ENCODE measurements at regions not wholly inside any gene's neighbourhood (a gene's known extent, or its start where the extent isn't known, plus 50 kb on each side); places are given as distances from the start of the nearest gene placed in this dataset.
"Not testable (repeated sequence)": the region's sequence is repeated elsewhere in the genome, so short reads cannot be mapped to it uniquely, and the experiment has no call there.

- H3K27ac ChIP-seq (replicated peaks; ENCODE audit: low read length); H3K4ac ChIP-seq (ENCODE audit: low read length); H3K9ac ChIP-seq (ENCODE audit: low read depth, low read length, poor library complexity); H3K4me3 ChIP-seq (ENCODE audit: low read length in 2 of 2); H2BK120ac ChIP-seq (ENCODE audit: low read depth, low read length); H2AFZ ChIP-seq (ENCODE audit: low read length); H3K27me3 ChIP-seq (ENCODE audit: control insufficient read depth in 3 of 3, insufficient read depth in 3 of 3, low read depth in 1 of 3, low read length in 3 of 3); H3K18ac ChIP-seq (ENCODE audit: low read length); H4K8ac ChIP-seq (ENCODE audit: low read depth, low read length); H3K14ac ChIP-seq (ENCODE audit: low read length); H2AK5ac ChIP-seq (ENCODE audit: low read depth, low read length); H3K4me2 ChIP-seq (ENCODE audit: insufficient read depth, low read length, poor library complexity, severe bottlenecking); H3K36me3 ChIP-seq (replicated peaks in 1 of 2; ENCODE audit: control insufficient read depth in 2 of 2, insufficient read depth in 2 of 2, low read length in 2 of 2); H4K91ac ChIP-seq (ENCODE audit: low read depth, low read length, poor library complexity); H2BK15ac ChIP-seq (ENCODE audit: low read length); H3K79me1 ChIP-seq (ENCODE audit: low read depth, low read length); H2BK5ac ChIP-seq (ENCODE audit: low read length); H3K4me1 ChIP-seq (ENCODE audit: control insufficient read depth in 2 of 2, insufficient read depth in 1 of 2, low read depth in 1 of 2, low read length in 2 of 2); H2BK12ac ChIP-seq (ENCODE audit: low read length); DNase-seq (ENCODE audit: low spot score); H3K9me3 ChIP-seq (replicated peaks in 1 of 2; ENCODE audit: control insufficient read depth in 2 of 2, insufficient read depth in 1 of 2, low read depth in 1 of 2, low read length in 2 of 2); H3K23ac ChIP-seq (ENCODE audit: low read depth, low read length, poor library complexity): not testable (repeated sequence)
- WGBS, 2 donors (ENCODE audit: extremely low coverage in 2 of 2, insufficient read length in 2 of 2, insufficient replicate concordance in 1 of 2) = no CpG with 5 or more reads among the region's 4 CpGs
Observed at GRCh38 chr22:16463472-16463871, 129.1 kb downstream of the CCT8L2 start.

- not testable (repeated sequence) for H3K4me3 ChIP-seq (ENCODE audit: low read length in 2 of 2); H2AFZ ChIP-seq (ENCODE audit: low read length); H3K23ac ChIP-seq (ENCODE audit: low read depth, low read length, poor library complexity); H2BK15ac ChIP-seq (ENCODE audit: low read length); H3K9ac ChIP-seq (ENCODE audit: low read depth, low read length, poor library complexity); H4K91ac ChIP-seq (ENCODE audit: low read depth, low read length, poor library complexity); H2AK5ac ChIP-seq (ENCODE audit: low read depth, low read length); DNase-seq (ENCODE audit: low spot score); H3K4ac ChIP-seq (ENCODE audit: low read length); H4K8ac ChIP-seq (ENCODE audit: low read depth, low read length); H3K9me3 ChIP-seq (replicated peaks in 1 of 2; ENCODE audit: control insufficient read depth in 2 of 2, insufficient read depth in 1 of 2, low read depth in 1 of 2, low read length in 2 of 2); H3K18ac ChIP-seq (ENCODE audit: low read length); H2BK120ac ChIP-seq (ENCODE audit: low read depth, low read length); H2BK5ac ChIP-seq (ENCODE audit: low read length); H2BK12ac ChIP-seq (ENCODE audit: low read length); H3K14ac ChIP-seq (ENCODE audit: low read length); H3K4me1 ChIP-seq (ENCODE audit: control insufficient read depth in 2 of 2, insufficient read depth in 1 of 2, low read depth in 1 of 2, low read length in 2 of 2); H3K79me1 ChIP-seq (ENCODE audit: low read depth, low read length); H3K27ac ChIP-seq (replicated peaks; ENCODE audit: low read length); H3K4me2 ChIP-seq (ENCODE audit: insufficient read depth, low read length, poor library complexity, severe bottlenecking); H3K27me3 ChIP-seq (ENCODE audit: control insufficient read depth in 3 of 3, insufficient read depth in 3 of 3, low read depth in 1 of 3, low read length in 3 of 3); H3K36me3 ChIP-seq (replicated peaks in 1 of 2; ENCODE audit: control insufficient read depth in 2 of 2, insufficient read depth in 2 of 2, low read length in 2 of 2)
- WGBS, 2 donors (ENCODE audit: extremely low coverage in 2 of 2, insufficient read length in 2 of 2, insufficient replicate concordance in 1 of 2) = no CpG with 5 or more reads among the region's 7 CpGs
Observed at GRCh38 chr22:16447451-16447850, 145.2 kb downstream of the CCT8L2 start.

- not testable (repeated sequence) for H3K4ac ChIP-seq (ENCODE audit: low read length); H3K18ac ChIP-seq (ENCODE audit: low read length); H3K27me3 ChIP-seq (ENCODE audit: control insufficient read depth in 3 of 3, insufficient read depth in 3 of 3, low read depth in 1 of 3, low read length in 3 of 3); H2AFZ ChIP-seq (ENCODE audit: low read length); H3K4me1 ChIP-seq (ENCODE audit: control insufficient read depth in 2 of 2, insufficient read depth in 1 of 2, low read depth in 1 of 2, low read length in 2 of 2); H2BK15ac ChIP-seq (ENCODE audit: low read length); H2BK12ac ChIP-seq (ENCODE audit: low read length); H3K79me1 ChIP-seq (ENCODE audit: low read depth, low read length); H4K8ac ChIP-seq (ENCODE audit: low read depth, low read length); H2BK5ac ChIP-seq (ENCODE audit: low read length); DNase-seq (ENCODE audit: low spot score); H3K14ac ChIP-seq (ENCODE audit: low read length); H2BK120ac ChIP-seq (ENCODE audit: low read depth, low read length); H3K4me3 ChIP-seq (ENCODE audit: low read length in 2 of 2); H4K91ac ChIP-seq (ENCODE audit: low read depth, low read length, poor library complexity); H3K23ac ChIP-seq (ENCODE audit: low read depth, low read length, poor library complexity); H3K36me3 ChIP-seq (replicated peaks in 1 of 2; ENCODE audit: control insufficient read depth in 2 of 2, insufficient read depth in 2 of 2, low read length in 2 of 2); H2AK5ac ChIP-seq (ENCODE audit: low read depth, low read length); H3K9me3 ChIP-seq (replicated peaks in 1 of 2; ENCODE audit: control insufficient read depth in 2 of 2, insufficient read depth in 1 of 2, low read depth in 1 of 2, low read length in 2 of 2); H3K9ac ChIP-seq (ENCODE audit: low read depth, low read length, poor library complexity); H3K27ac ChIP-seq (replicated peaks; ENCODE audit: low read length); H3K4me2 ChIP-seq (ENCODE audit: insufficient read depth, low read length, poor library complexity, severe bottlenecking)
- WGBS, 2 donors (ENCODE audit: extremely low coverage in 2 of 2, insufficient read length in 2 of 2, insufficient replicate concordance in 1 of 2) = no CpG with 5 or more reads among the region's 6 CpGs
Observed at GRCh38 chr22:16446755-16447440, 145.7 kb downstream of the CCT8L2 start.

GRCh38 chr22:16441014-16441413 is 151.6 kb downstream of the CCT8L2 start:
- H3K23ac ChIP-seq (ENCODE audit: low read depth, low read length, poor library complexity); DNase-seq (ENCODE audit: low spot score); H2AFZ ChIP-seq (ENCODE audit: low read length); H2BK120ac ChIP-seq (ENCODE audit: low read depth, low read length); H3K79me1 ChIP-seq (ENCODE audit: low read depth, low read length); H2BK15ac ChIP-seq (ENCODE audit: low read length); H2AK5ac ChIP-seq (ENCODE audit: low read depth, low read length); H2BK5ac ChIP-seq (ENCODE audit: low read length); H3K18ac ChIP-seq (ENCODE audit: low read length); H3K4me3 ChIP-seq (ENCODE audit: low read length in 2 of 2); H2BK12ac ChIP-seq (ENCODE audit: low read length); H3K4me1 ChIP-seq (ENCODE audit: control insufficient read depth in 2 of 2, insufficient read depth in 1 of 2, low read depth in 1 of 2, low read length in 2 of 2); H3K27ac ChIP-seq (replicated peaks; ENCODE audit: low read length); H3K9me3 ChIP-seq (replicated peaks in 1 of 2; ENCODE audit: control insufficient read depth in 2 of 2, insufficient read depth in 1 of 2, low read depth in 1 of 2, low read length in 2 of 2); H4K8ac ChIP-seq (ENCODE audit: low read depth, low read length); H3K14ac ChIP-seq (ENCODE audit: low read length); H3K9ac ChIP-seq (ENCODE audit: low read depth, low read length, poor library complexity); H3K4me2 ChIP-seq (ENCODE audit: insufficient read depth, low read length, poor library complexity, severe bottlenecking); H4K91ac ChIP-seq (ENCODE audit: low read depth, low read length, poor library complexity); H3K27me3 ChIP-seq (ENCODE audit: control insufficient read depth in 3 of 3, insufficient read depth in 3 of 3, low read depth in 1 of 3, low read length in 3 of 3); H3K4ac ChIP-seq (ENCODE audit: low read length); H3K36me3 ChIP-seq (replicated peaks in 1 of 2; ENCODE audit: control insufficient read depth in 2 of 2, insufficient read depth in 2 of 2, low read length in 2 of 2): not testable (repeated sequence)
- no CpG with 5 or more reads among the region's 1 CpG for WGBS, 2 donors (ENCODE audit: extremely low coverage in 2 of 2, insufficient read length in 2 of 2, insufficient replicate concordance in 1 of 2)

Data from neuronal stem cell (in vitro differentiated cells).